ENCODE measurements at regions not wholly inside any gene's neighbourhood (a gene's known extent, or its start where the extent isn't known, plus 50 kb on each side); places are given as distances from the start of the nearest gene placed in this dataset.

GRCh38 chr6:82629921-82630320, 266.3 kb downstream of the TPBG start:
- intact Hi-C loops (cut with micrococcal nuclease), result no loop called here
- no peak overlapping the region for H3K4me3 ChIP-seq (replicated peaks in 1 of 2; ENCODE audit: low read depth in 1 of 2, low read length in 2 of 2)
- no peak for TF ChIP-seq CEBPB (IDR thresholded peaks at IDR 0.05; ENCODE audit: low read depth)
- BruUV-seq (replicated peaks), result no TSS peak
- no peaks in the 10 kb centered on the region for H3K27me3 ChIP-seq (ENCODE audit: insufficient read depth, low read length)
- no peak for DNase-seq (ENCODE audit: low read depth, low spot score)
- no peaks in the 10 kb centered on the region for H4K20me1 ChIP-seq (ENCODE audit: insufficient read depth)
- H3K9me3 ChIP-seq (ENCODE audit: control insufficient read depth in 1 of 2, insufficient read depth in 1 of 2, low read depth in 1 of 2, low read length in 2 of 2), result no peaks in the 10 kb centered on the region
- RAD21 ChIA-PET (ENCODE audit: low non-redundant PET in 1 of 2, low total read pairs in 2 of 2, uncharacterized antibody in 2 of 2, unreplicated experiment in 2 of 2), result no interaction called here
- no peak overlapping the region for H3K27ac ChIP-seq (ENCODE audit: low read depth, low read length)
- H3K9me2 ChIP-seq (ENCODE audit: insufficient read depth), result no peaks in the 10 kb centered on the region
- POLR2A ChIA-PET, result no interaction called here
- no peak for ATAC-seq
- H2AFZ ChIP-seq (ENCODE audit: low read depth, low read length, poor library complexity, severe bottlenecking), result no peak overlapping the region
- no peaks in the 10 kb centered on the region for H3K79me2 ChIP-seq (ENCODE audit: insufficient read depth, low read length)
- CTCF ChIA-PET, result interaction anchor here (1.0 kb wide), 1 partner anchor 436 kb away, joined by 3 read pairs; the partner anchor contains the start of gene UBE3D
- no peak overlapping the region for H3K9ac ChIP-seq (ENCODE audit: low read length)
- no peak overlapping the region for H3K4me2 ChIP-seq (ENCODE audit: low read length)
- H3K4me1 ChIP-seq (ENCODE audit: control insufficient read depth in 1 of 2, insufficient read depth in 2 of 2, low read length in 2 of 2), result no peaks in the 10 kb centered on the region
- no peaks in the 10 kb centered on the region for H3K36me3 ChIP-seq (ENCODE audit: control insufficient read depth in 1 of 2, insufficient read depth in 2 of 2, low read length in 2 of 2)

GRCh38 chr6:82641677-82642076, 278.1 kb downstream of the TPBG start:
- no peaks in the 10 kb centered on the region for H3K36me3 ChIP-seq (ENCODE audit: control insufficient read depth in 1 of 2, insufficient read depth in 2 of 2, low read length in 2 of 2)
- H3K27ac ChIP-seq (ENCODE audit: low read depth, low read length), result no peak overlapping the region
- no peak overlapping the region for H2AFZ ChIP-seq (ENCODE audit: low read depth, low read length, poor library complexity, severe bottlenecking)
- no peaks in the 10 kb centered on the region for H3K79me2 ChIP-seq (ENCODE audit: insufficient read depth, low read length)
- H3K4me1 ChIP-seq (ENCODE audit: control insufficient read depth in 1 of 2, insufficient read depth in 2 of 2, low read length in 2 of 2), result no peaks in the 10 kb centered on the region
- H3K9ac ChIP-seq (ENCODE audit: low read length), result no peak overlapping the region
- no peak overlapping the region for H3K4me2 ChIP-seq (ENCODE audit: low read length)
- ATAC-seq (no peak), DNase-seq (ENCODE audit: low read depth, low spot score) (no peak)
- H3K4me3 ChIP-seq (replicated peaks in 1 of 2; ENCODE audit: low read depth in 1 of 2, low read length in 2 of 2), result no peak overlapping the region
- no peaks in the 10 kb centered on the region for H3K9me2 ChIP-seq (ENCODE audit: insufficient read depth)
- ChIA-PET RAD21 (ENCODE audit: low non-redundant PET in 1 of 2, low total read pairs in 2 of 2, uncharacterized antibody in 2 of 2, unreplicated experiment in 2 of 2) (no interaction called here), POLR2A (no interaction called here), CTCF (no interaction called here)
- no peaks in the 10 kb centered on the region for H4K20me1 ChIP-seq (ENCODE audit: insufficient read depth)
- H3K27me3 ChIP-seq (ENCODE audit: insufficient read depth, low read length), result no peaks in the 10 kb centered on the region
- H3K9me3 ChIP-seq (ENCODE audit: control insufficient read depth in 1 of 2, insufficient read depth in 1 of 2, low read depth in 1 of 2, low read length in 2 of 2), result no peaks in the 10 kb centered on the region
- intact Hi-C loops (cut with micrococcal nuclease), result no loop called here
- no TSS peak for BruUV-seq (replicated peaks)
- TF ChIP-seq POLR2A (IDR thresholded peaks at IDR 0.05; ENCODE audit: borderline replicate concordance, extremely low read depth, insufficient read depth, insufficient read length), result no peak
- TF ChIP-seq SRF (IDR thresholded peaks at IDR 0.05; ENCODE audit: low read depth), result no peak
- TF ChIP-seq TCF7L2 (IDR thresholded peaks at IDR 0.05; ENCODE audit: borderline replicate concordance, extremely low read depth, insufficient read depth, insufficient read length), result no peak
- no peak for TF ChIP-seq EZH2 (IDR thresholded peaks at IDR 0.05)
- TF ChIP-seq RAD21 (IDR thresholded peaks at IDR 0.05; ENCODE audit: low read depth), result no peak
- TF ChIP-seq ZBTB33 (IDR thresholded peaks at IDR 0.05; ENCODE audit: extremely low read depth, insufficient replicate concordance, low read length), result no peak
- TF ChIP-seq CEBPB (IDR thresholded peaks at IDR 0.05; ENCODE audit: low read depth), result no peak
- TF ChIP-seq REST (IDR thresholded peaks at IDR 0.05; ENCODE audit: low read depth), result no peak
- TF ChIP-seq ELF1 (IDR thresholded peaks at IDR 0.05; ENCODE audit: borderline replicate concordance, low read depth), result no peak
- no peak for TF ChIP-seq EGR1 (IDR thresholded peaks at IDR 0.05; ENCODE audit: low read depth)
- no peak for TF ChIP-seq ATF3 (IDR thresholded peaks at IDR 0.05)
- TF ChIP-seq SIN3A (IDR thresholded peaks at IDR 0.05; ENCODE audit: low read depth), result no peak
- TF ChIP-seq SP1 (IDR thresholded peaks at IDR 0.05; ENCODE audit: low read depth), result no peak
- TF ChIP-seq CTCF (IDR thresholded peaks at IDR 0.05 in 2 of 3, conservative IDR thresholded peaks at IDR 0.05 in 1 of 3; ENCODE audit: borderline replicate concordance in 1 of 3, insufficient read depth in 1 of 3, low read depth in 2 of 3, low read length in 2 of 3), result no peak
